K562 (cell line): ENCODE measurements at regions not wholly inside any gene's neighbourhood (a gene's known extent, or its start where the extent isn't known, plus 50 kb on each side); places are given as distances from the start of the nearest gene placed in this dataset.

Experiments
- ATAC-seq: fragments of 200-7000 bp; cut with Tn5 transposase; 3 replicates; pipeline ENCODE4 v1.9.1; 2020; ENCODE audit warnings: moderate library complexity
- BruUV-seq: library from RNA; stranded (reverse); fragments of 400-500 nt; replicated peaks from 2 replicates; lab custom pipeline; 2021; lab: Mats Ljungman, UMichigan
- CTCF ChIA-PET: fragments of 300-600 bp; formaldehyde crosslinking; extraction: SDS; loops from one replicate; lab custom pipeline; 2021; ENCODE audit warnings: low intra/inter-chr PET ratio; lab: Yijun Ruan, JAX
- POLR2A ChIA-PET: fragments of 300-600, 350-650 bp; sonication (Branson Sonifier 250); formaldehyde crosslinking; extraction: SDS; loops from one replicate; lab custom pipeline; 2021; ENCODE audit warnings: antibody characterized with exemption, inconsistent platforms; lab: Yijun Ruan, JAX
- DNase-seq, 4 experiments: peaks; one replicate each; pipeline versions ENCODE4 v3.0.0 to v3.0.0-alpha.2; 2011 to 2018; ENCODE audit warnings: low spot score in 3 of 4, mixed read lengths in 3 of 4; ENCODE audit errors: extremely low read depth in 1 of 4
- FAIRE-seq: peaks from 2 replicates; lab custom pipeline; 2011; peaks lifted over from hg19 to GRCh38; lab: Jason Lieb, UNC
- H2AFZ ChIP-seq: 2 replicates; pipeline ENCODE4 v1.6.0; 2011; ENCODE audit warnings: low read depth, low read length, control low read depth, inconsistent platforms
- H3K27ac ChIP-seq: fragments of 200-600 bp; 3 replicates; pipeline ENCODE4 v1.8.0; 2011; ENCODE audit warnings: low read depth, mild to moderate bottlenecking, control low read depth, inconsistent platforms, low read length, moderate library complexity, mixed read lengths; ENCODE audit errors: extremely low read depth
- H3K27me3 ChIP-seq, 2 experiments: fragments of 300-600 bp in 1 of 2; 2 replicates in 1 of 2; 3 replicates in 1 of 2; pipeline versions ENCODE4 v1.6.0 to v1.8.0; 2011; ENCODE audit warnings: inconsistent platforms in 2 of 2, low read length in 2 of 2, mild to moderate bottlenecking in 1 of 2, mixed read lengths in 1 of 2, moderate library complexity in 1 of 2; ENCODE audit not compliant: control insufficient read depth in 2 of 2, insufficient read depth in 2 of 2
- H3K36me3 ChIP-seq: fragments of 300-600 bp; 3 replicates; pipeline ENCODE4 v1.8.0; 2011; ENCODE audit warnings: mild to moderate bottlenecking, low read length, inconsistent platforms; ENCODE audit not compliant: control insufficient read depth, insufficient read depth
- H3K4me1 ChIP-seq, 2 experiments: fragments of 200-600 bp in 1 of 2; replicated peaks in 1 of 2; 2 replicates in 1 of 2; 3 replicates in 1 of 2; pipeline versions ENCODE4 v1.5.1 to v1.8.0; 2011; ENCODE audit warnings: inconsistent platforms in 2 of 2, low read length in 2 of 2, mild to moderate bottlenecking in 1 of 2, mixed read lengths in 1 of 2, moderate library complexity in 1 of 2; ENCODE audit not compliant: control insufficient read depth in 2 of 2, insufficient read depth in 2 of 2
- H3K4me2 ChIP-seq: 2 replicates; pipeline ENCODE4 v1.6.1; 2011; ENCODE audit warnings: low read length, control low read depth, inconsistent platforms, mixed read lengths; ENCODE audit not compliant: insufficient read depth
- H3K4me3 ChIP-seq: fragments of 200-600 bp; sonication (generic), shearing (Covaris generic); 2 replicates; pipeline ENCODE4 v1.5.1; 2016; ENCODE audit warnings: control low read depth, inconsistent platforms
- H3K79me2 ChIP-seq: fragments of 200-600 bp; 3 replicates; pipeline ENCODE4 v1.8.0; 2011; ENCODE audit warnings: low read length, inconsistent platforms; ENCODE audit not compliant: control insufficient read depth, insufficient read depth
- H3K9ac ChIP-seq, 2 experiments: 2 replicates each; pipeline versions ENCODE4 v1.6.0 to v1.6.1; 2011; ENCODE audit warnings: low read depth in 2 of 2, low read length in 2 of 2, control low read depth in 1 of 2, inconsistent platforms in 1 of 2, mild to moderate bottlenecking in 1 of 2, mixed read lengths in 1 of 2; ENCODE audit not compliant: insufficient read depth in 1 of 2
- H3K9me1 ChIP-seq: one replicate; pipeline ENCODE4 v1.6.0; 2011; ENCODE audit warnings: inconsistent platforms, mild to moderate bottlenecking, low read length, moderate library complexity; ENCODE audit not compliant: control insufficient read depth, insufficient read depth
- H3K9me3 ChIP-seq: replicated peaks from 2 replicates; pipeline ENCODE4 v1.5.1; 2011; ENCODE audit warnings: low read depth, low read length, inconsistent platforms; ENCODE audit not compliant: control insufficient read depth, insufficient read depth
- H4K20me1 ChIP-seq: replicated peaks from 2 replicates; pipeline ENCODE4 v1.6.1; 2011; ENCODE audit warnings: low read length, inconsistent platforms, mixed read lengths; ENCODE audit not compliant: control insufficient read depth, insufficient read depth
- CGGBP1 ChIP-seq: fragments of 250-450 bp; sonication (Bioruptor Pico); IDR thresholded peaks from 2 replicates; pipeline ENCODE4 v1.9.0; 2021; ENCODE audit warnings: mild to moderate bottlenecking
- ZBTB11 ChIP-seq, 3 experiments: fragments of 200-800 bp in 1 of 3; fragments of 250-450 bp in 1 of 3; fragments of 450-650 bp in 1 of 3; sonication (Bioruptor Pico) in 1 of 3; sonication (Bioruptor generic) in 1 of 3; formaldehyde crosslinking in 1 of 3; IDR thresholded peaks; 2 replicates each; pipeline versions ENCODE4 v1.6.1 to v1.8.0; 2016 to 2022; ENCODE audit warnings: mild to moderate bottlenecking in 2 of 3, missing genetic modification characterization in 2 of 3, missing compliant biosample characterization in 1 of 3, moderate library complexity in 1 of 3
- WGBS: fragments of 100-300 bp; shearing (Covaris generic); methylation state at CpG from one replicate; pipeline ENCODE4 v1.1.6; 2016; ENCODE audit warnings: low coverage, mixed read lengths; ENCODE audit not compliant: insufficient coverage; ENCODE audit errors: missing lambda C conversion rate; 5-methylcytosine and 5-hydroxymethylcytosine counted together
- in situ Hi-C: fragments of 300-500 bp; cut with MboI; formaldehyde crosslinking; loops from 4 replicates; pipeline ENCODE4 v1.15.0; 2018; ENCODE audit warnings: inconsistent platforms, mixed read lengths
- intact Hi-C: fragments of 100-400 bp; cut with micrococcal nuclease; formaldehyde crosslinking; loops from 2 replicates; pipeline ENCODE4 v1.14.2; 2022

GRCh38 chr3:64888840-64889392, 201.1 kb upstream of the ADAMTS9 start:
- H3K9ac ChIP-seq = no peak overlapping the region
- no peaks in the 10 kb centered on the region for H3K9me1 ChIP-seq
- no peaks in the 10 kb centered on the region; a peak in 1 of 5 replicates for H3K4me1 ChIP-seq
- no peak overlapping the region for H3K27ac ChIP-seq
- H4K20me1 ChIP-seq = no peaks in the 10 kb centered on the region
- no peaks in the 10 kb centered on the region for H3K79me2 ChIP-seq
- CTCF ChIA-PET = no interaction called here
- no peak overlapping the region for H2AFZ ChIP-seq
- POLR2A ChIA-PET = no interaction called here
- no peak overlapping the region for H3K4me3 ChIP-seq
- DNase-seq = no peak
- H3K4me2 ChIP-seq = no peak overlapping the region
- 36% methylated on average over 3 of the region's 3 CpGs for WGBS
- in situ Hi-C loops (no loop called here), intact Hi-C loops (no loop called here)
- no peaks in the 10 kb centered on the region for H3K9me3 ChIP-seq
- no peak for FAIRE-seq
- ATAC-seq = no peak
- TF ChIP-seq CGGBP1 (CRISPR knock-in tag) (no peak), ZBTB11 (CRISPR knock-in tag; IDR thresholded peaks at IDR 0.05) (peak in 1 of 3 experiments; percentile 78; a peak in 2 of 6 replicates)
- no peaks in the 10 kb centered on the region for H3K36me3 ChIP-seq
- H3K27me3 ChIP-seq = no peaks in the 10 kb centered on the region
- no TSS peak for BruUV-seq
